GM23338 (cell line): ENCODE measurements at regions not wholly inside any gene's neighbourhood (a gene's known extent, or its start where the extent isn't known, plus 50 kb on each side); places are given as distances from the start of the nearest gene placed in this dataset.

Source experiments
- CREB1 ChIP-seq: fragments of 250-450 bp; sonication (Bioruptor Pico); IDR thresholded peaks from 2 replicates; pipeline ENCODE4 v1.5.0; 2020; ENCODE audit warnings: low read depth, mild to moderate bottlenecking, moderate library complexity
- ETS1 ChIP-seq: IDR thresholded peaks from 2 replicates; pipeline ENCODE4 v1.6.1; 2016; ENCODE audit warnings: antibody characterized with exemption
- EZH2 ChIP-seq: fragments of 200-600 bp; sonication (generic); IDR thresholded peaks from one replicate; pipeline ENCODE4 v1.8.0; 2017; ENCODE audit warnings: antibody characterized with exemption, mild to moderate bottlenecking, low read depth; ENCODE audit not compliant: unreplicated experiment
- EZH2phosphoT487 ChIP-seq: fragments of 200-600 bp; sonication (generic); IDR thresholded peaks from one replicate; pipeline ENCODE4 v1.8.1; 2018; ENCODE audit warnings: antibody characterized with exemption; ENCODE audit not compliant: unreplicated experiment
- JUNB ChIP-seq: IDR thresholded peaks from one replicate; pipeline ENCODE4 v1.6.1; 2016; ENCODE audit warnings: antibody characterized with exemption; ENCODE audit not compliant: unreplicated experiment
- POLR2AphosphoS5 ChIP-seq: IDR thresholded peaks from 2 replicates; pipeline ENCODE4 v1.6.1; 2016; ENCODE audit warnings: antibody characterized with exemption, low read depth
- REST ChIP-seq: IDR thresholded peaks from one replicate; pipeline ENCODE4 v1.6.1; 2018; ENCODE audit warnings: antibody characterized with exemption; ENCODE audit not compliant: unreplicated experiment
- ZNF331 ChIP-seq: fragments of 250-450 bp; sonication (Bioruptor Pico); IDR thresholded peaks from 2 replicates; pipeline ENCODE4 v1.5.0; 2020; ENCODE audit warnings: low read depth, mild to moderate bottlenecking, moderate library complexity
- TF ChIP-seq, protein P1 (sequence below), 2 experiments: fragments of 200-600 bp in 1 of 2; sonication (generic) in 1 of 2; conservative IDR thresholded peaks; 2 replicates each; pipeline versions ENCODE4 v1.5.1 to v1.6.1; 2016 to 2017; ENCODE audit warnings: antibody characterized with exemption in 2 of 2, low read depth in 2 of 2, mild to moderate bottlenecking in 2 of 2, moderate library complexity in 1 of 2

- TF ChIP-seq CREB1 (CRISPR knock-in tag) (no peak), POLR2AphosphoS5 (no peak), REST (no peak), ETS1 (no peak), JUNB (no peak), EZH2 (no peak), EZH2phosphoT487 (no peak), ZNF331 (CRISPR knock-in tag) (no peak)
- TF ChIP-seq, protein P1, sequence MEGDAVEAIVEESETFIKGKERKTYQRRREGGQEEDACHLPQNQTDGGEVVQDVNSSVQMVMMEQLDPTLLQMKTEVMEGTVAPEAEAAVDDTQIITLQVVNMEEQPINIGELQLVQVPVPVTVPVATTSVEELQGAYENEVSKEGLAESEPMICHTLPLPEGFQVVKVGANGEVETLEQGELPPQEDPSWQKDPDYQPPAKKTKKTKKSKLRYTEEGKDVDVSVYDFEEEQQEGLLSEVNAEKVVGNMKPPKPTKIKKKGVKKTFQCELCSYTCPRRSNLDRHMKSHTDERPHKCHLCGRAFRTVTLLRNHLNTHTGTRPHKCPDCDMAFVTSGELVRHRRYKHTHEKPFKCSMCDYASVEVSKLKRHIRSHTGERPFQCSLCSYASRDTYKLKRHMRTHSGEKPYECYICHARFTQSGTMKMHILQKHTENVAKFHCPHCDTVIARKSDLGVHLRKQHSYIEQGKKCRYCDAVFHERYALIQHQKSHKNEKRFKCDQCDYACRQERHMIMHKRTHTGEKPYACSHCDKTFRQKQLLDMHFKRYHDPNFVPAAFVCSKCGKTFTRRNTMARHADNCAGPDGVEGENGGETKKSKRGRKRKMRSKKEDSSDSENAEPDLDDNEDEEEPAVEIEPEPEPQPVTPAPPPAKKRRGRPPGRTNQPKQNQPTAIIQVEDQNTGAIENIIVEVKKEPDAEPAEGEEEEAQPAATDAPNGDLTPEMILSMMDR (conservative IDR thresholded peaks at IDR 0.05; ENCODE audit: low read depth in 2 of 2) = no peak
Observed at GRCh38 chr3:55241098-55241497, 246.0 kb downstream of the WNT5A start.
